ENCODE measurements at regions not wholly inside any gene's neighbourhood (a gene's known extent, or its start where the extent isn't known, plus 50 kb on each side); places are given as distances from the start of the nearest gene placed in this dataset.

- TF ChIP-seq, protein P1, sequence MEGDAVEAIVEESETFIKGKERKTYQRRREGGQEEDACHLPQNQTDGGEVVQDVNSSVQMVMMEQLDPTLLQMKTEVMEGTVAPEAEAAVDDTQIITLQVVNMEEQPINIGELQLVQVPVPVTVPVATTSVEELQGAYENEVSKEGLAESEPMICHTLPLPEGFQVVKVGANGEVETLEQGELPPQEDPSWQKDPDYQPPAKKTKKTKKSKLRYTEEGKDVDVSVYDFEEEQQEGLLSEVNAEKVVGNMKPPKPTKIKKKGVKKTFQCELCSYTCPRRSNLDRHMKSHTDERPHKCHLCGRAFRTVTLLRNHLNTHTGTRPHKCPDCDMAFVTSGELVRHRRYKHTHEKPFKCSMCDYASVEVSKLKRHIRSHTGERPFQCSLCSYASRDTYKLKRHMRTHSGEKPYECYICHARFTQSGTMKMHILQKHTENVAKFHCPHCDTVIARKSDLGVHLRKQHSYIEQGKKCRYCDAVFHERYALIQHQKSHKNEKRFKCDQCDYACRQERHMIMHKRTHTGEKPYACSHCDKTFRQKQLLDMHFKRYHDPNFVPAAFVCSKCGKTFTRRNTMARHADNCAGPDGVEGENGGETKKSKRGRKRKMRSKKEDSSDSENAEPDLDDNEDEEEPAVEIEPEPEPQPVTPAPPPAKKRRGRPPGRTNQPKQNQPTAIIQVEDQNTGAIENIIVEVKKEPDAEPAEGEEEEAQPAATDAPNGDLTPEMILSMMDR (IDR thresholded peaks at IDR 0.05): no peak
- TF ChIP-seq POLR2A (IDR thresholded peaks at IDR 0.05): no peak
Observed at GRCh38 chr10:20486791-20487190, 410.3 kb downstream of the NEBL start.

Data from esophagus squamous epithelium (tissue), 4 donors.